Stimulated activated CD8-positive, alpha-beta memory T cell treated with anti-CD3 and anti-CD28 coated beads, Interleukin-2, amount 100 ng/mL, for 1 hour (primary cell): ENCODE measurements at regions not wholly inside any gene's neighbourhood (a gene's known extent, or its start where the extent isn't known, plus 50 kb on each side); places are given as distances from the start of the nearest gene placed in this dataset.

Experiments
- DNase-seq, 2 donors: peaks; one replicate each; pipeline ENCODE4 v3.0.0-alpha.2; 2020; ENCODE audit warnings: low read depth in 2 of 2

DNA sequence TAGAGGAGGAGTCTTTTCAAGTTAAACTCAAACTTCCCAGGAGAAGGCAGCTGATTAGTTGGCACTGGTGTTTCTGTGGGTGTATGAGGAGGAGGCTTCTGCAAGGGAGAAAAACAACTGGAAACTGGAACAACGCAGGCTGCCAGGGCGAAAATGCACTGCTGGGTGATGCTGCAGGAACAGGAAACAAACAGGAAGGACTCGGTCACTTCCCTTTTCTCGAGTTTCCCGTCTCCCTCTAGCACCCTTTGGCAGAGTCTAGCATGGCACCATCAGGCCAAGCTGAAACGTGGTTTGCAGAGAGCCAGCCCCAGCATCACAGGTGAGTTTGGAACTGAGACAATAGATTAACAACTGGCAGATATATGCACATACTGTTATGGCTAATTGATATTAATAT is 77.5 kb upstream of the CAST start:
- DNase-seq: no peak

DNA sequence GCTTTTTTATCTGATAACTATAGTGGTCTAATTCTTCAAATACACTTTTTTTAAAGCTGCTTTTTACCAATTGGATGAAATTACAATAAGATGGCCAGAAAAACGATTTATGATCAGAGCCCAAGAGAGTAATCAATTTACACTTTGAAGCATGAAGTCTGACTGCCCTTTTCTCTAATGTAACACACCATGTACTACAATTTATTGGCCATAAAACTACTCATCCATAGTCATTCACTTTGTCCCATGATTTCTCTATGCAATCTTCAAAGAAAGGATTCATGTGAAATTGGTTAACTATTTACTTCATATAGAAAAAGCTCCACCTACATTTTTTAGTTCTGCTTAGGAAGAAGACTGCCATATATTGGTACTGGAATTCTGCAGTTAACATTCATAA is 73.6 kb upstream of the CAST start:
- DNase-seq: no peak

DNA sequence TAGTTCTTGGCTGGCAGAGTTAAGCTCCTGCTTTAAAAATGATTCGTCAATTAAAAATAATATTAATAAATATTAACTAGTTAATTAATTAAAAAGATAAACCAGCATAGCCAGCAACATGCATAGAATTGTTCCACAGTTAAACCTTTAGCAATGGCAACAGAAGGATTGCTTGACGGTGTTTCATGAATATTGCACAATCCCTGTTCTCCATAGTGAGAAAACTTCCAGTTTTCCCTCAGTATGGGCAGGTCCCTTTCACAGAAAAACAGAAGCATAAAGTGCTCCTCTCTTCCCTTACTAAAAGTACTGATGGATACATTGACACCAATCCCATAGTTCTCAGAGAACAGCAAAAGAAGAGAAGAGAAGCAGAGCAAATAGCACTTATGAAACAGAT is 71.4 kb upstream of the CAST start:
- DNase-seq: no peak

DNA sequence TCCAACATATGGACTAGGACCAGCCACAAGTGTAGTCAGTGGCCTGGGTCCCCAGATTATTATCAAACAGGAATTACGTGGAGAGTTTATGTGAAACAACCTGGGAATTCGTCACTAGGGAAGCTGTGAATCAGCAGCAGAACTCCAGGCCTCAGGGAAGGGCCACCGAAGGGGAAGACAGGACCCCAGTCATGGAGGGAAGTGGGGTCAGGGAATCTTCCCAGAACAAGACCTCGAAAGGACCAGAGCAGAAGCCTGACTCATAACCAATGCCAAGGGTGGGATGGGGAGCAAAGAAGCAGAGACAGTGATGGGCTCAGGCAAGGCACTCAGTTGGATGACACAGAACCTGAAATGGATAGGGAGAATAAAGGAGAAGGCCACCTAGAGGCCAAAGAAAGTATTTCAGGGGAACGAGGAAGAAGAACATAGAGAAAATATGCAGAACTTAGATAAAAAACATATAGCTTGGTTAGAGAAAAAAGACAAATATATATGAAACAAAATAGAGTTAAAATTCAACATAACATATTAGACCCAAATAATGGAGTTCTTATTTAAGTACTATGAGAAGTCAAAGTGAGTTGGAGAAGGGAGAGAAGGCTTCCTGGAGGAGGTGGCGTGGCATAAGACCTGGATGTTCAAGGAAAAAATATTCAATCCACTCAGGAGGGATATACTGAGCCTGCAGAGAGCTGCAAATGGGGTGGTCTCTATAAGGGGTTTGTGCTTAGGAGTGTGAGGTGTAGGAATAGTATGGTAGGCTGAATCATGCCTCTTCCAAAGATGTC is 66.7 kb upstream of the CAST start:
- DNase-seq: no peak

DNA sequence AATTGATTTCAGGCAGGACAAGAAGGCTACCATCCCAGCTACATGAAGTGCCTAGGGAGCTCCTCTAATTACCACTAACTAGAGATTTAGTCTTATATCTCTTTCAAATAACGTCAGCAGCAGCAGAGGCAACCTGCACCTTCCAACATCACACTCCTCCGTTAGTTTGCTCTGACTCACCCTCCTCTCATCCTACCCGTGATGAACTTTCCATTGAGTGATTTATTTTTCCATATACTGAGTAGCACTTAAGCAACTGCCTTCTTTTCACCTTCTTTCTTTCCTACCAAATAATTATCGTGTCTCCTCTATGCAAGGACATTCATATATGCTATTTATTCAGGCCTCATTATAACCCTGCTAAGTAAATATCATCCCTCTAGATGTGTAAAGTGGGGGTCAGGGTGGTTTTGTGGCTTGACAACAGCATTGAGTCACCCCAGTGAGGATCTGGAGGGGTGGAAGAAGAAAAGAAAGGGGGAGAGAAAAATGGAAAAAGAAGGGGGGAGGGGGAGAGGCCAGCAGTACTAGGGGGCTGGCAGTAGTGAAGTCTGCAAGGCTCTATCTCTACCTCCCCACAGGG is 64.6 kb upstream of the CAST start:
- DNase-seq: no peak

DNA sequence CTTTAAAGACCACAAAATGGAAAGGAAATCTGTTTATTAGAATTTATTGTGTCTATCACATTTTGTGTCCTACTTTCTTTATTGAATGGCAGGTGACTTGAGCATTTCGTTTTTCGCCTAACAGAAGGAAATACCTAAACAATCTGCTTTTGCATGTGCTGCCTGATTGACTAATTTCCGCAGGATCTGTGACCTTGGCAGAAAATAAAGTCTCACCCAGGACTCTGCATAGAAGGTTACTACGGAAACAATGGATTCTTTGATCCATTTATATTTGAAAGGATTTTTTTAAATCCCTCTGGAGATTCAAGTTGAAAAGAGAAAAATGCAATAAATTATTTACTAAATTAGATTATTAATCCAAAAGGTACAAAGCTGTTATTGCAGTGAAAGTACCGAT is 61.0 kb upstream of the CAST start:
- no peak for DNase-seq

DNA sequence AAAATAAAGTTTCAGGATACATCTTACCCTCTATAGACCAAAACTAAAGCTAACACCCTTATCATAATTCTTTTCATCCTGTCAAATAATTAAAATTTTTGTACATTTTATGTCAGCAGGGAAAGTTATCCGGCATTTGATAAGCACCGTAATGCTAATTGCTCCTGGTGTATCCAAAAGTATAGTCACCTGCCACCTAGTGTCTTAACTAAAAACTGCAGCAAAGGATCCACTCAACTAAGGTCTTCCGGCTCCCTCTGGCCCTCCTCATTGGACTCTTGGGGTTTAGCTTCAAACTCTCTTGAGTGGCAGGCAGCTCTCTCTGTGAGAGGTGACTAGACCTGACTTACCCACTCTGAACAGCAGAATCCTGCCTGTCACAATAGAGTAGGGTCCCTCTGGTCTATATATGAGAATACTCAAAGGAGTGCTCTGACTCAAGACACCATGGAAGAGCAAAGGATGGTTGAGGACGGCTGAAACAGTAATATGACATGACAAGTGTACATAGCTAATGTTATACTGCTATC is 60.4 kb upstream of the CAST start:
- DNase-seq: peak; percentile 14 to 18

DNA sequence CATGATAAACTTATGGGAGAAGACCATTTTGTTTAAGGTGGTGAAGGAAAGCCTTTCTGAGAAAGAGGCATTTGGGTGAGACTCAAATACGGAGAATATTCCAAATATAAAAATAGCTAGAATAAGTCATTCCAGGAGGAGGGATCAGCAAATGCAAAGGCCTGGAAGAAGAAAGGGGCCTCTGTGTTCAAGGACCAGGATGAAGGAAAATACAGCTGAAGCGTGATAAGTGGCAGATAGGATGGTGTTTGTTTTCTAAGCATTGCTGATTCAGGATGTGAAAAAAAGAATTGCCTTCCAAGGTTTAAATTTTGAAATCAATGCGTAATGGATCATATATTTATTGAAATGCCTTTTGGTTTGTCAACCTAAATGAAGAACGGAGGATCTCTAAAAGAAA is 59.4 kb upstream of the CAST start:
- no peak for DNase-seq

DNA sequence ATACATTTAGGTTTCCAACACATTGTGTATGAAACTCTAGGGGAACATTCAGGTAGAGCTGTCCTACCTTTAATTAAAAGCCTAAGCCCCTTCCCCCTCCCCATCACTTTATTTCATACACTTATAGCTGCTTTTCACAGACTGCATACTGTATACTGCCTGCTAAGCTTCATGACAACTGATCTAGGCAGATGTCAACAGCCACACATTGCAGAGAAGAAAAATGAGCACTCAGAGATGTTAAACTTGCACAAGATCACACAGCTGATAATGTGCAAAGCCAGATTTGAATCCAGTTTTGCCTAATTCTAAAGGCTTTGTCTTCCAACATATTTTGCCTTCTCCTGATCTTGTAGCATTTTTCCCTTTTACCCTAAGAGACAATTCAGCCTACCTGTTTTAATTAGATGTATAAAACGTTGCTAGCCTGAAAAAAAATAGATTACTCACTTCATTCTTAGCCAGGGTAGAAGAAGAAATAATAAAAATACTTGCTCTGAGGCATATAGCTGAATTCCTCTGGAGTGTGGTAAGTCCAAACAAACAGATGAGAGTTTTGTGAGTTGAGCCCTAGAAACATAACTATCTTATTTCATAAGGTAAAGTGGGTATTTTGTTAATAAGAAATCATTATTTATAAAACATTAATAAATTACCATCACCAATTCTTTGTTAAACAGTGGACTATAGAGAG is 56.9 kb upstream of the CAST start:
- no peak for DNase-seq

DNA sequence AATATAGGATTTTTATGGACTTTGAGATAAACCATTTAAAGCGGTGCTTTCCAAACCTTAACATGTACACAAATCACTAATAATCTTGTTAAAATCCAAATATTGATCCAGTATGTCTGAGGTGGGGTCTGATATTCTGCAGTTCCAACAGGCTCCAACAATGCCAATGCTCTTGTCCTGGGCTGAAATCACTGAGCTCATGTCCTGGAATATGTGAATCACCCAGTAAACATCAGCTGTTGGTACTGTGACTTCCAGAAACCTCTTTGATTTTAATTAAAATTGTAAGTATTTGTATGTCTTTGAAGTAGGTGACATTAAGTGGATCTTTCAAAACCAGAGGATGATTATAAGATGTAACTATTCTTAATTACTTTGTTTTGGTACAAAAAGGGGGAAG is 52.8 kb upstream of the CAST start:
- no peak for DNase-seq

DNA sequence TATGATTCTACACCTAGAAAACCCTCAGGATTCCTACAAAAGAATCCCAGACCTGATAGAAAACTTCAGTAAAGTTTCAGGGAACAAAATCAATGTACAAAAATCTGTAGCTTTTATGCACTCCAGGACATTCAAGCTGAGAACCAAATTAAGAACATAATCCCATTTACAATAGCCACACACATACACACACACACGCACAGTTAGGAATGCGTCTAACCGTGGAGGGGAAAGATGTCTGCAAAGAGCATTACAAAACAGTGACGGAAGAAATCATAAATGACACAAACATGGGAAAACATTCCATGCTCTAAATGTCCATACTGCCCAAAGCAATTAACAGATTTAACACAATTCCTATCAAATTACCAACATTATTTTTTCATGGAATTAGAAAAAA is 51.4 kb upstream of the CAST start:
- no peak for DNase-seq

DNA sequence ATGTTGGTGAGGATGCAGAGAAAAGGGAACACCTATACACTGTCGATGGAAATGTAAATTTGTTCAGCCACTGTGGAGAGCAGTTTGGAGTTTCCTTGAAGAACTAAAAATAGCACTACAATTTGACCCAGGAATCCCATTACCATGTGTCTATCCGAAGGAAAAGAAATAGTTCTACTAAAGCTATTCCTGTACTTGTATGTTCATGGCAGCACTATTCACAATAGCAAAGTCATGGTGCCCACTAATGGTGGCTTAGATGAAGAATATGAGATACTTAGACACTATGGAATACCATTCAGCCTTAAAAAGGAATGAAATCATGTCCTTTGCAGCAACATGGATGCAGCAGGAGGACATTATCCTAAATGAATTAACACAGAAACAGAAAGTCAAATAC is 50.2 kb upstream of the CAST start:
- DNase-seq: no peak
